RWPE2 (cell line): ENCODE measurements at regions not wholly inside any gene's neighbourhood (a gene's known extent, or its start where the extent isn't known, plus 50 kb on each side); places are given as distances from the start of the nearest gene placed in this dataset.

Experiments
- ATAC-seq: fragments of 200-7000 bp; cut with Tn5 transposase; 3 replicates; pipeline ENCODE4 v1.9.1; 2021; ENCODE audit warnings: low read depth
- DNase-seq: peaks from one replicate; pipeline ENCODE4 v3.0.0-alpha.2; 2020; ENCODE audit warnings: low spot score
- H3K27ac ChIP-seq: fragments of 450-650 bp; 2 replicates; pipeline ENCODE4 v1.5.1; 2017; ENCODE audit warnings: mild to moderate bottlenecking; ENCODE audit not compliant: poor library complexity, severe bottlenecking
- H3K27me3 ChIP-seq: fragments of 250-450 bp; sonication (Bioruptor Pico); 2 replicates; pipeline ENCODE4 v1.5.1; 2021; ENCODE audit warnings: mild to moderate bottlenecking, moderate library complexity; ENCODE audit not compliant: insufficient read depth, poor library complexity, severe bottlenecking
- H3K36me3 ChIP-seq: fragments of 250-450 bp; sonication (Bioruptor Pico); 2 replicates; pipeline ENCODE4 v1.5.1; 2020; ENCODE audit warnings: low read depth, mild to moderate bottlenecking, moderate library complexity
- H3K4me1 ChIP-seq: fragments of 250-450 bp; sonication (Bioruptor Pico); 2 replicates; pipeline ENCODE4 v1.5.1; 2021; ENCODE audit warnings: mild to moderate bottlenecking, moderate library complexity; ENCODE audit not compliant: insufficient read depth, poor library complexity, severe bottlenecking
- H3K4me3 ChIP-seq: fragments of 250-450 bp; sonication (Bioruptor Pico); 2 replicates; pipeline ENCODE4 v1.5.1; 2021; ENCODE audit warnings: mild to moderate bottlenecking, moderate library complexity; ENCODE audit not compliant: severe bottlenecking
- H3K9me3 ChIP-seq: fragments of 250-450 bp; sonication (Bioruptor Pico); 2 replicates; pipeline ENCODE4 v1.5.1; 2021; ENCODE audit warnings: mild to moderate bottlenecking, moderate library complexity; ENCODE audit not compliant: severe bottlenecking
- CTCF ChIP-seq: fragments of 450-650 bp; IDR thresholded peaks from one replicate; pipeline ENCODE4 v1.5.1; 2017; ENCODE audit warnings: mild to moderate bottlenecking, moderate library complexity; ENCODE audit not compliant: poor library complexity, severe bottlenecking

- Histone ChIP-seq H3K4me3 (no peak overlapping the region), H3K27ac (no peak overlapping the region), H3K27me3 (no peaks in the 10 kb centered on the region), H3K9me3 (no peaks in the 10 kb centered on the region), H3K4me1 (no peaks in the 10 kb centered on the region), H3K36me3 (no peaks in the 10 kb centered on the region)
- no peak for TF ChIP-seq CTCF
- no peak for ATAC-seq
- no peak for DNase-seq
Measured at GRCh38 chr1:5029136-5029535, 374.7 kb downstream of the AJAP1 start.

- H3K9me3 ChIP-seq = no peaks in the 10 kb centered on the region
- H3K4me3 ChIP-seq = no peak overlapping the region
- no peak for DNase-seq
- peaks cover 4% of the 10 kb centered on the region for H3K27me3 ChIP-seq
- TF ChIP-seq CTCF = no peak
- no peak overlapping the region for H3K27ac ChIP-seq
- no peaks in the 10 kb centered on the region for H3K4me1 ChIP-seq
- no peak for ATAC-seq
- H3K36me3 ChIP-seq = no peaks in the 10 kb centered on the region
Measured at GRCh38 chr1:5012249-5012648, 357.8 kb downstream of the AJAP1 start.

GRCh38 chr1:5010656-5011055, 356.2 kb downstream of the AJAP1 start:
- H3K27me3 ChIP-seq = peaks cover 4% of the 10 kb centered on the region
- no peaks in the 10 kb centered on the region for H3K36me3 ChIP-seq
- no peaks in the 10 kb centered on the region for H3K4me1 ChIP-seq

GRCh38 chr1:5010236-5010635, 355.8 kb downstream of the AJAP1 start:
- no peaks in the 10 kb centered on the region for H3K36me3 ChIP-seq
- peaks cover 4% of the 10 kb centered on the region for H3K27me3 ChIP-seq
- H3K4me3 ChIP-seq = no peak overlapping the region
- no peak overlapping the region for H3K27ac ChIP-seq
- DNase-seq (no peak), ATAC-seq (no peak)
- TF ChIP-seq CTCF = no peak
- H3K9me3 ChIP-seq = no peaks in the 10 kb centered on the region
- H3K4me1 ChIP-seq = no peaks in the 10 kb centered on the region

More at GRCh38 chr1:5010656-5011055, 356.2 kb downstream of the AJAP1 start:
- Histone ChIP-seq H3K4me3 (no peak overlapping the region), H3K9me3 (no peaks in the 10 kb centered on the region), H3K27ac (no peak overlapping the region)
- no peak for DNase-seq
- no peak for TF ChIP-seq CTCF
- ATAC-seq = no peak

GRCh38 chr1:5009376-5010065, 355.1 kb downstream of the AJAP1 start:
- Histone ChIP-seq H3K9me3 (no peaks in the 10 kb centered on the region), H3K4me1 (no peaks in the 10 kb centered on the region), H3K27ac (no peak overlapping the region), H3K36me3 (no peaks in the 10 kb centered on the region), H3K27me3 (peaks cover 4% of the 10 kb centered on the region), H3K4me3 (no peak overlapping the region)
- no peak for TF ChIP-seq CTCF
- DNase-seq (no peak), ATAC-seq (no peak)
